Femur (tissue), 1 donor: ENCODE measurements at regions not wholly inside any gene's neighbourhood (a gene's known extent, or its start where the extent isn't known, plus 50 kb on each side); places are given as distances from the start of the nearest gene placed in this dataset.
A peak's percentile ranks its signal among the peaks of the same experiment; 100 is the strongest.

ENCODE experiments used
- DNase-seq: peaks from one replicate; pipeline ENCODE4 v3.0.0-alpha.2; 2017

DNA sequence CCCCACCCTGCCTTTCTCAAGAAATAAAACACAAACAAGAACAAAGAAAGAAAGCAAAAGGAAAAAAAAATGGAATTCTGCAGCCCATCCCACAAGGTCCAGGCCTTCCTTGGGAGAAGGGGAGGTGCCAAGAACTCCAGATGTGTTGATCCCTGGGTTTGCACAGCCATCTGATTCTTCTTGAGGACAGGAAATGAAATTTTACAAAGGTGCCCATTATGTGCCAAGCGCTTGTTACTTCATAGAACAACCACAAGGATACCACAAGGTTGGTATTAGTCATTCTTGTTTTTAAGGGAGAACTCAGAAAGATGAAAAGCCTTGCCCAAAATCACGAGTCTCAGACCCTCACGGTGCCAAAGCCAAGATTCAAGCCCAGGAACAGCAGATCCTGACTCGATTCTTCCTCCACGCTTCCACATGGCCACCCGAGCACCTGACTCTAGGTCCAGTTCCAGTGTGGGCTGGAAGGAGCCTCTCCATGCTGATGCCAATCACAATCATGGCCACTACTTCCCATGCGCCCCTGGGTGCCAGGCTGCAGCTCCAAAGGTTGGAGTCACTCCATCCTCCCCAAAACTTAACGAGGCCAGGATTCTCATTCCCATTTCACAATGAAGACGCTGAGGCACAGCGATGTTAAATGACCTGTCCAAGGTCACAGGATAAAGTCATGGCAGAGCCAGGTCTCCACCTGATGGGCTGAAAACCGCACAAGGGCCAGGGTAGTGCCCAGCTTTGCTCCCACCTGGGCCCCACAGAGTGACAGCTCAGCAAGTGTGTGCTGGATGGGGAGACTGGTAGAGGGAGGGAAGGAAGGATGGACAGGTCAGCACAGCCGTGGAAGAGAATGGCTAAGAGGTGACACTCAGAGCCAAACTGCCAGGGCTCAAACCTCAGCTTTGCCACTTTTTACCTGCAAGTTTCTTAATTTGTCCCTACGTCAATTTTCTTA is 66.7 kb upstream of the TOP1 start:
- no peak for DNase-seq

DNA sequence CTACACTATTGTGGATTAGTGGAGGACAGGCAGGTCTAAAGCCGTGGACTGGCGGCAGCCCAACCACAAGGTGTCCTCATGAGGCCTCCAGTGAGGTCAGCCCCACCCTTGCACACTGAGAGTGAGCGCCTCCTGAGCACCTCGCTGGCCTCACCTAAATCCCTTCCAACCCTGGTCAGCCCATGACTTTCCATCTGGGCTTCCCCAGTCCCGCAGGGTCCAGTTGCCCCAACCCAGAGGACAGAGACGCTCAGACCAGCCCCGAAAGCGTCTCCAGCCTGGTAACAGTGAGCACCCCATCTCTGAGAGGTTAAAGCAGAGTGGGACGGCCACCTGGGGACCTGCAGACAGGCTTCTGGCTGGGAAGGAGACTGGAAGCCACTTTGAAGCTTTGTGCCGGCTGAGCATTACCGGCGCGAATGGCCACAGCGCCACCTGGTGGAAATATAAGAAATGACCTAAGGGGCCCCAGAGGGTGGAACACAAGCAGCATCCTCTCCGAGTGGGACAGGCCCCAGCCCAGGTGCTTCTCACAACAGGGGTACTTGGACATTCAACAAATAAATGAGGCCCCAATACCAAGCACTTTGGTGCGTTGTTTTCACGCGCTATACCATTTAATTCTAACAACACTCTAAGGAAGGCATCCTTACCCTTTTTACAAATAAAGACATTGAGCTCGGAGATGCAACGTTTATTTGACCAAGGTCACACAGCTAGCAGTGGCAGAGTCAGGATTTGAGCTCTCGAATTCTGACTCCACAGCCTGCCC is 65.7 kb upstream of the TOP1 start:
- DNase-seq, result peak; percentile 81

GRCh38 chr20:40963505-40963845 is 65.1 kb upstream of the TOP1 start:
- DNase-seq, result no peak

DNA sequence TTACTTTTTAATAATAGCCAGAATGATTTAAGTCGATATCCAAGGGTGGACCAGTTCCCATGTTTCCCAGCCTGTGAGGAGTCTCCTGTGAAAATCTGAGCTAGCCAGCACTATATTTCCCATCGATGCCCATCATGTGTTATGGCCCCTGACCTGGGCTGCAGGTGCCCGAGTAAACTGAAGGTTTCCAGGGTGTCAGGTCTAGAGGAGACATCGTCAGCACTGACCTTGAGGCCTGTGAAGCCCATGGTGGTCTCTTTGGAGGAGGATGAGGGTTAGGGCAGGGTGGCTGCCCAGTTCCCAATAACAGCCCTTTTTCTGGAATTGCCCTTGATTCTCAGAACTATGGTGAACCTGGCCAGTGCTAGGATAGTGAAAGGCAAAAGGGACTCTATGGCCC is 63.0 kb upstream of the TOP1 start:
- no peak for DNase-seq

DNA sequence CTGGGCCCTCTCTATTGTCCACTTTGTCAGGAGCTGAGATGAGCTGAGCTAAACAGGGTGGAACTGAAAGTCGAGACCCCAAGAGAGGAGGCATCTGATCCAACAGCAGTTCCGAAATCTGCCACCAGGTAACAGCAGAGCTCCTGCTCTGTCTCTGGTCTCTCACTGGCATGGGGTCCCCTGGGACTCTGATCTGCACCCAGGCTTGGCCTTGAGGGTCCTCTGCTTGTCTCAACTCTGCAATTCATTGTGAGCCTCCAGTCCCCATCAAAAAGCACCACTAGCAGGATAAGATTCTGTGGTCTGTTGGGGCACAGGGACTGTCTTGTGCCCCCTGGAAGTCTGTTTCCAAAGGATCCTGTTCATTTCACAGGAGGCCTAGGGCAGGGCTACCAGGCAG is 62.5 kb upstream of the TOP1 start:
- no peak for DNase-seq

GRCh38 chr20:40966516-40967185 is 62.0 kb upstream of the TOP1 start:
- DNase-seq, result no peak

- no peak for DNase-seq
Measured at GRCh38 chr20:40967700-40968099, 60.9 kb upstream of the TOP1 start.

DNA sequence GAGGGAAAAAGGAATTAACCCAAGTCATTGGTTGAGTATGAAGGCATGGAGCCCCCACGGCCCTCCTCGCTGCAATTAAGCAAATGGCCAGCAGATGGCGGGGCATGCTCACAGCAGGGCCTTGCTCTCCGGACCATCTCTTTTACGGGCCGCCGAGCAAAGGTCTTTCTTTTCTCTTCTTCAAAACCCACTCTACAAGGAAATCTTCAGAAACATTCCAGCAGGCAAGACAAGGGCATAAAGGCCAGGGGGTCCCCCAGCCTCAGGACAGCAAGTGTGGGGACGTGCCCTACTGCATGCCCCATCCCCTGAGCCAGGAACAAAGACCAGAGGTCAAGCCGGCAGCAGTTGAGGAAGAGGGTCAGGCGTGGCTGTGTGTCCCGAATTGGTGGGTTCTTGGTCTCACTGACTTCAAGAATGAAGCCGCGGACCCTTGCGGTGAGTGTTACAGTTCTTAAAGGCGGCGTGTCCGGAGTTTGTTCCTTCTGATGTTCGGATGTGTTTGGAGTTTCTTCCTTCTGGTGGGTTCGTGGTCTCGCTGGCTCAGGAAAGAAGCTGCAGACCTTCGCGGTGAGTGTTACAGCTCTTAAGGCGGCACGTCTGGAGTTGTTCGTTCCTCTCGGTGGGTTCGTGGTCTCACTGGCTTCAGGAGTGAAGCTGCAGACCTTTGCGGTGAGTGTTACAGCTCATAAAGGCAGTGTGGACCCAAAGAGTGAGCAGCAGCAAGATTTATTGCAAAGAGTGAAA is 59.6 kb upstream of the TOP1 start:
- DNase-seq, result peak; percentile 90

DNA sequence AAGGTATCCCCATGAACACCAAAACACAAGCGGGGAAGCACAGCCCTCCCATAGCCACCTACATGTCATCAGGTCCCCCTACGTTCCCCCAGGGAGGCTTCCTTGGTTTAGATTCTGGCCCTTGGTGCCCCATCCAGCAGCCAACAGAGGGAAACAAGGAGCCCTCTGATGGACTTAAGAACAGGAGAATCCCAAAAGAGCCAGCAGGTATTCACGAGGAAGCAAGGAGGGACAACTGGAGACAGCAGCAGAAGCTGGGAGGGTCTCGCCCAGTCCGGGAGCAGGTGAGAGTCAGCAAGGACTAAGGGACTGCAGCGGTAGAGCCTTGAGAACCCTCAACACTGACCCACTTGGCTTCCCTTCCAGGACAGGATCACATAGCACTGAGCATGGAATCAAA is 58.4 kb upstream of the TOP1 start:
- DNase-seq, result no peak

GRCh38 chr20:40977218-40977617 is 51.4 kb upstream of the TOP1 start:
- DNase-seq, result no peak

DNA sequence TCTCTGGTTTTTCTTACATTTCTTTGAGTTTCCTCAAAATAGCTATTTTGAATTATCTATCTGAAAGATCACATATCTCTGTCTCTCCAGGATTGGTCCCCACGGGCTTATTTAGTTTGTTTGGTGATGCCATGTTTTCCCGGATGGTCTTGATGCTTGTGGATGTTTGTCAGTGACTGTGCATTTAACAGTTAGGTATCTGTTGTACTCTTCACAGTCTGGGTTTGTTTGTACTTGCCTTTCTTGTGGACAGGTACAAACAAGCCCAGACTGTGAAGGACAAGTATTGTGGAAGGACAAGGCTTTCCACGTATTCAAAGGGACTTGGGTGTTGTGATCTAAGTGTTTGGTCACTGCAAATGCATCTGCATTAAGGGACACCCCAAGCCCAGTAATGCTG is 49.9 kb upstream of the TOP1 start:
- no peak for DNase-seq
